CD4-positive, alpha-beta memory T cell (primary cell): ENCODE measurements at regions not wholly inside any gene's neighbourhood (a gene's known extent, or its start where the extent isn't known, plus 50 kb on each side); places are given as distances from the start of the nearest gene placed in this dataset.

Source experiments
- CTCF ChIA-PET: fragments of 350-600 bp; sonication (Branson Sonifier 250); formaldehyde crosslinking; loops from one replicate; lab custom pipeline; 2021; ENCODE audit warnings: inconsistent platforms; ENCODE audit not compliant: partially characterized antibody; lab: Charles Lee
- POLR2A ChIA-PET: fragments of 350-600 bp; sonication (Branson Sonifier 250); formaldehyde crosslinking; loops from one replicate; lab custom pipeline; 2021; ENCODE audit not compliant: partially characterized antibody; lab: Charles Lee
- DNase-seq, 5 donors: peaks; one replicate each; pipeline versions ENCODE4 v3.0.0 to v3.0.0-alpha.2; 2020 to 2022; ENCODE audit warnings: mixed read lengths in 1 of 5
- H3K27ac ChIP-seq: one replicate; pipeline ENCODE4 v1.7.0; 2013; ENCODE audit warnings: low read depth, low read length
- H3K27me3 ChIP-seq: 2 replicates; pipeline ENCODE4 v1.7.0; 2013; ENCODE audit warnings: mild to moderate bottlenecking, low read length, moderate library complexity; ENCODE audit not compliant: insufficient read depth
- H3K36me3 ChIP-seq: 2 replicates; pipeline ENCODE4 v1.7.0; 2013; ENCODE audit warnings: mild to moderate bottlenecking, low read length, moderate library complexity; ENCODE audit not compliant: insufficient read depth
- H3K4me1 ChIP-seq: 2 replicates; pipeline ENCODE4 v1.7.0; 2013; ENCODE audit warnings: mild to moderate bottlenecking, low read length, moderate library complexity; ENCODE audit not compliant: insufficient read depth
- H3K4me3 ChIP-seq, 2 donors: one replicate each; pipeline ENCODE4 v1.7.0; 2013; ENCODE audit warnings: low read length in 2 of 2, mild to moderate bottlenecking in 1 of 2
- H3K9me3 ChIP-seq, 2 donors: one replicate each; pipeline ENCODE4 v1.7.0; 2013; ENCODE audit warnings: low read length in 2 of 2, control low read depth in 1 of 2; ENCODE audit not compliant: control insufficient read depth in 1 of 2
- H3K27ac Mint-ChIP-seq, 7 donors: one replicate each; pipeline ENCODE4 v1.8.0; 2020 to 2021; ENCODE audit warnings: mixed read lengths in 7 of 7, mild to moderate bottlenecking in 6 of 7, inconsistent platforms in 3 of 7, moderate library complexity in 3 of 7
- H3K27me3 Mint-ChIP-seq, 2 donors: one replicate each; pipeline ENCODE4 v1.8.0; 2020 to 2021; ENCODE audit warnings: mixed read lengths in 2 of 2
- H3K36me3 Mint-ChIP-seq, 2 donors: one replicate each; pipeline ENCODE4 v1.8.0; 2020 to 2021; ENCODE audit warnings: mixed read lengths in 2 of 2, inconsistent platforms in 1 of 2, mild to moderate bottlenecking in 1 of 2
- H3K4me1 Mint-ChIP-seq, 4 donors: one replicate each; pipeline ENCODE4 v1.8.0; 2020 to 2021; ENCODE audit warnings: mixed read lengths in 4 of 4, mild to moderate bottlenecking in 1 of 4
- H3K4me3 Mint-ChIP-seq, 8 donors: one replicate each; pipeline ENCODE4 v1.8.0; 2020 to 2021; ENCODE audit warnings: mixed read lengths in 8 of 8, mild to moderate bottlenecking in 7 of 8, moderate library complexity in 6 of 8, inconsistent platforms in 3 of 8
- H3K9me3 Mint-ChIP-seq, 8 donors: one replicate each; pipeline ENCODE4 v1.8.0; 2020 to 2021; ENCODE audit warnings: mixed read lengths in 8 of 8, mild to moderate bottlenecking in 5 of 8, inconsistent platforms in 3 of 8, moderate library complexity in 1 of 8
- intact Hi-C: fragments of 100-400 bp; cut with micrococcal nuclease; formaldehyde crosslinking; loops from one replicate; pipeline ENCODE4 v1.15.1; 2023

DNA sequence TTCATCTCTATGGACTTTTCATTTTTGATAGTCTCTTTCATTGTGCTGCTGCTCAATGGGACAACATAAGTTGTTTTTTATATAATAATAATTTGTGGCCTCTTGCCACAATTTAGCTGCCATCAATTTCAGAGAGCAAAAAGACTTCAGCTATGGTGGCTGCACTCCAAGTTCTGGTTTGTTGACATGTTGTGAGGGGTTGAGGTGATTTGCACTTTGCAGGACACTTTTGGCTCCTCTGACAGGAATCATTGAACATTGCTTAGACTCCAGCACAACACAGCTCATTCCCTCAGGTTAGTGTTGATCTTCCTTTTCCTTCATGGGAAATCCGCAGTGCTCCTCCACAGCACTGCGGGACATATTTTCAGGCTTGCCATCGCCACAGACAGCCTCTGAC lies 725.4 kb upstream of the TSPY4 start:
- Histone ChIP-seq H3K4me1 (no peaks in the 10 kb centered on the region), H3K27me3 (no peaks in the 10 kb centered on the region), H3K9me3 (no peaks in the 10 kb centered on the region), H3K4me3 (no peak overlapping the region), H3K27ac (no peak overlapping the region), H3K36me3 (no peaks in the 10 kb centered on the region)
- H3K27me3 Mint-ChIP-seq: no peaks in the 10 kb centered on the region
- no peak overlapping the region for H3K27ac Mint-ChIP-seq
- CTCF ChIA-PET: no interaction called here
- H3K9me3 Mint-ChIP-seq: no peaks in the 10 kb centered on the region
- intact Hi-C loops: no loop called here
- H3K4me1 Mint-ChIP-seq: no peaks in the 10 kb centered on the region
- DNase-seq: no peak
- no peaks in the 10 kb centered on the region for H3K36me3 Mint-ChIP-seq
- POLR2A ChIA-PET: no interaction called here
- H3K4me3 Mint-ChIP-seq: no peak overlapping the region

DNA sequence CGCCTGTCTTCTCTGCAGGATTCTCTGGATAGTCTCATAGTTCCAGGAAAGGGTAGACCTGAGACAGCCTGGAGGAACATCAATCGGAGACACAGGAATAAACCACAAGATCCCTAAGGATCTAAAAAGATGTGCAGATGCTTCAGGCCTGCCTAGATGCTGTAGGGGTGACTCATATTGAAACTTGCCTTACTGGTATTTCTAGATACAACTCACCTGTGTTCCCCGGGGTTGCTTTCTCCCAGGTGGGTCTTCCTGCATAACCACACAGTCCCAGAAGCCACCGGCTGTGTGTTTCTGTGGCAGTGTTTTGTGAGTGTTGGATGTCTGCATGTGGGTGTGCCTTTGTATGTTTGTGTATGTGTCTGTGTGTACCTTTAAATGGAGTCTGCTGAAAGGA lies 719.0 kb upstream of the TSPY4 start:
- no peak overlapping the region for H3K27ac Mint-ChIP-seq
- DNase-seq: no peak

DNA sequence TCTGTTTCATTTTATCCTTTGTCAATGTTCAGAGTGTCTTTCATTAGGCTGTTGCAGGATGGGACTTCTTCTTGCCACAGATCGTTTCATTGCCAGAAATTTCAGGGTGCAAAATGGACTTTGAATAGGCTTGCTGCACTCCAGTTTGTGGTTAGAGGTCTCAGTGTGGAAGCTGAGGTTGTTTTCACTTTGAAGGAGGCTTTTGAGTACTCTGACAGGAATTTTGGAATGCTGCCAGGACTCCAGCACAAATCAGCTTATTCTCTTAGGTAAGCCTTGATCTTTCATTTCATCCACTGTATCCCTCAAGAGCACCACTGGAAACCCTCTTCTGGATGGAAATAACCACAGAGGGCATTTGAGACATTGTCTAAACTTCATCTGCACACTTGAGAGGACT lies 715.1 kb upstream of the TSPY4 start:
- ChIA-PET POLR2A (no interaction called here), CTCF (no interaction called here)
- no peak overlapping the region for H3K27ac ChIP-seq
- Mint-ChIP-seq H3K4me3 (no peak overlapping the region), H3K9me3 (no peaks in the 10 kb centered on the region), H3K36me3 (no peaks in the 10 kb centered on the region), H3K27me3 (no peaks in the 10 kb centered on the region), H3K4me1 (no peaks in the 10 kb centered on the region), H3K27ac (no peak overlapping the region)
- intact Hi-C loops: no loop called here
- no peak overlapping the region for H3K4me3 ChIP-seq
- no peaks in the 10 kb centered on the region for H3K36me3 ChIP-seq
- no peaks in the 10 kb centered on the region for H3K4me1 ChIP-seq
- no peaks in the 10 kb centered on the region for H3K27me3 ChIP-seq
- DNase-seq: no peak
- H3K9me3 ChIP-seq: no peaks in the 10 kb centered on the region

More for the DNA sequence above, 719.0 kb upstream of the TSPY4 start:
- no peaks in the 10 kb centered on the region for H3K27me3 Mint-ChIP-seq
- H3K4me1 Mint-ChIP-seq: no peaks in the 10 kb centered on the region
- no peaks in the 10 kb centered on the region for H3K27me3 ChIP-seq
- H3K4me3 ChIP-seq: no peak overlapping the region
- H3K36me3 ChIP-seq: no peaks in the 10 kb centered on the region
- ChIA-PET CTCF (no interaction called here), POLR2A (no interaction called here)
- H3K27ac ChIP-seq: no peak overlapping the region
- H3K36me3 Mint-ChIP-seq: no peaks in the 10 kb centered on the region
- no peak overlapping the region for H3K4me3 Mint-ChIP-seq
- H3K9me3 Mint-ChIP-seq: no peaks in the 10 kb centered on the region
- H3K4me1 ChIP-seq: no peaks in the 10 kb centered on the region
- no peaks in the 10 kb centered on the region for H3K9me3 ChIP-seq
- intact Hi-C loops: no loop called here

DNA sequence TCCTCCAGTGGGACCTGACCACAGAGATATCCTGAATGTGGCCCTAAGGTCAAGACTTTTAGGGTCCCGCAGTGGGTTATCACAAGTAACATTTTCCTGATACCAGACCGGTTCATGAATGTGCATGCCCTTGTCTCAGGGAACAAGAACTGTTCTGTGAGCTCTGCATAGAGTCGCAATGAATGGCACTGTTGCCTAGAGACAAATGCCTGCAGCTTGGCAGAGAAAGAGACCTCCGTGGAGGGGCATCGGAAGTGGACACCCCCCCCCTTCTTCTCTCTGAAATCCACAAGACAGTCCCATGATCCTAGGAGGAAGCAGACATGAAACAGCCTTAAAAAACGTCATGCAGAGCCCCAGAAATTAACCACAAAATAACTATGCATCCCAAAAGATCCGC lies 714.4 kb upstream of the TSPY4 start:
- ChIA-PET POLR2A (no interaction called here), CTCF (no interaction called here)
- H3K27ac ChIP-seq: no peak overlapping the region
- no peaks in the 10 kb centered on the region for H3K4me1 ChIP-seq
- no peak overlapping the region for H3K27ac Mint-ChIP-seq
- no peak overlapping the region for H3K4me3 ChIP-seq
- H3K27me3 Mint-ChIP-seq: no peaks in the 10 kb centered on the region
- H3K9me3 Mint-ChIP-seq: no peaks in the 10 kb centered on the region
- no peaks in the 10 kb centered on the region for H3K4me1 Mint-ChIP-seq
- H3K4me3 Mint-ChIP-seq: no peak overlapping the region
- no peak for DNase-seq
- H3K27me3 ChIP-seq: no peaks in the 10 kb centered on the region
- H3K36me3 Mint-ChIP-seq: no peaks in the 10 kb centered on the region
- H3K36me3 ChIP-seq: no peaks in the 10 kb centered on the region
- H3K9me3 ChIP-seq: no peaks in the 10 kb centered on the region
- intact Hi-C loops: no loop called here

DNA sequence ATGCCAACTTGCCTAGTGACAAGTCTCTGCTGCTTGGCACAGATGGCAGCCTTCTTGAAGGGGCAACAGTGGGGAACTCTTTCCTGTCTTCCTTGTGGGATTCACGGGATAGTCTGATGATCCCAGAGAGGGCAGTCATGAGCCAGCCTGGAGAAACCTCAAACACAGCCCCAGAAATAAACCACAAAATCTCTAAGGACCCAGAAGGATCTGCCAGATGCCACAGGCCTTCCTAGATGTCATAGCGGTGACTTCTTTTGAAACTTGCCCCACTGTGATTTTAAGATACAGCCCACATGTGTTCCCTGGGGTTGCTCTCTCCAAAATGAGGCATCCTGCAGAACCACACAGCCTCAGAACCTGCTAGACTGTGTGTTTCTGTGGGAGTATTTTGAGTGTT lies 707.6 kb upstream of the TSPY4 start:
- Histone ChIP-seq H3K4me1 (no peaks in the 10 kb centered on the region), H3K9me3 (no peaks in the 10 kb centered on the region), H3K36me3 (no peaks in the 10 kb centered on the region), H3K27me3 (no peaks in the 10 kb centered on the region), H3K4me3 (no peak overlapping the region), H3K27ac (no peak overlapping the region)
- H3K4me1 Mint-ChIP-seq: no peaks in the 10 kb centered on the region
- H3K9me3 Mint-ChIP-seq: no peaks in the 10 kb centered on the region
- intact Hi-C loops: no loop called here
- H3K36me3 Mint-ChIP-seq: no peaks in the 10 kb centered on the region
- DNase-seq: no peak
- H3K4me3 Mint-ChIP-seq: no peak overlapping the region
- POLR2A ChIA-PET: no interaction called here
- H3K27me3 Mint-ChIP-seq: no peaks in the 10 kb centered on the region
- CTCF ChIA-PET: no interaction called here
- H3K27ac Mint-ChIP-seq: no peak overlapping the region

DNA sequence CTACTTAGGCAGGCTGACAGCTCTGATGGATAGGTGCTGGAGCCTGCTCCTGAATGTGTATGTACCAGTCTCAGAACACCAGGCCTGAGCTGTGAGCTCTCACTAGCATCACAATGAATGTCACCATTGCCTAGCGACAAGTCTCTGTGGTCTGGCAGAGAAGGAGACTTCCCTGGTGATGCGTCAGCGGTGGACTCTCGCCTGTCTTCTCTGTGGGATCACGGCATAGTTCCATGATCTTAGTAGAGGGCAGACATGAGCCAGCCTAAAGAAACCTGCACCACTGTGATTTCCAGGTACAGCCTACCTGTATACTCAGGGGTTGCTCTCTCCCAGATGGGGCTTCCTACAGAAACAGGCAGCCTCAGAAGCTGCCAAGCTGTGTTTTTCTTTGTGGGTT lies 699.2 kb upstream of the TSPY4 start:
- H3K36me3 ChIP-seq: no peaks in the 10 kb centered on the region
- intact Hi-C loops: no loop called here
- CTCF ChIA-PET: no interaction called here
- Mint-ChIP-seq H3K36me3 (no peaks in the 10 kb centered on the region), H3K27me3 (no peaks in the 10 kb centered on the region), H3K4me3 (no peak overlapping the region), H3K9me3 (no peaks in the 10 kb centered on the region), H3K4me1 (no peaks in the 10 kb centered on the region), H3K27ac (no peak overlapping the region)
- H3K4me1 ChIP-seq: no peaks in the 10 kb centered on the region
- H3K9me3 ChIP-seq: no peaks in the 10 kb centered on the region
- no peak for DNase-seq
- no peak overlapping the region for H3K27ac ChIP-seq
- no peak overlapping the region for H3K4me3 ChIP-seq
- no peaks in the 10 kb centered on the region for H3K27me3 ChIP-seq
- POLR2A ChIA-PET: no interaction called here

DNA sequence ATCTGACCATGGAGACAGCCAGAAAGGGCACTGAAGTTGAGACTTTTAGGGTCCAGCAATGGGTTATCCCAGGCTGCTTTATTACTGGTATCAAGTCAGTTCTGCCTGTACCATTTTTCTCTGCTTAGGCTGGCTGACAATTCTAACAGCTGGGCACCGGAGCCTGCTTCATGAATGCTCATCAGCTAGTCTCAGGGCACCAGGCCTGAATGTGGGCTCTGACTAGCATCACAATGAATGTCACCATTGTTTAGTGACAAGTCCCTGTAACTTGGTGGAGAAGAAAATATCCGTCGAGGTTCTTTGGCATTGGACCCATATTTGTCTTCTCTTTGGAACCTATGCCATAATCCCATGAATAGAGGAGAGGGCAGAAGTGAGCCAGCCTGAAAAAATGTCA lies 692.3 kb upstream of the TSPY4 start:
- Histone ChIP-seq H3K27ac (no peak overlapping the region), H3K36me3 (no peaks in the 10 kb centered on the region), H3K9me3 (no peaks in the 10 kb centered on the region), H3K4me1 (no peaks in the 10 kb centered on the region), H3K27me3 (no peaks in the 10 kb centered on the region), H3K4me3 (no peak overlapping the region)
- H3K27ac Mint-ChIP-seq: no peak overlapping the region
- H3K4me3 Mint-ChIP-seq: no peak overlapping the region
- ChIA-PET CTCF (no interaction called here), POLR2A (no interaction called here)
- H3K4me1 Mint-ChIP-seq: no peaks in the 10 kb centered on the region
- no peaks in the 10 kb centered on the region for H3K9me3 Mint-ChIP-seq
- no peaks in the 10 kb centered on the region for H3K36me3 Mint-ChIP-seq
- H3K27me3 Mint-ChIP-seq: no peaks in the 10 kb centered on the region
- no peak for DNase-seq
- intact Hi-C loops: no loop called here

DNA sequence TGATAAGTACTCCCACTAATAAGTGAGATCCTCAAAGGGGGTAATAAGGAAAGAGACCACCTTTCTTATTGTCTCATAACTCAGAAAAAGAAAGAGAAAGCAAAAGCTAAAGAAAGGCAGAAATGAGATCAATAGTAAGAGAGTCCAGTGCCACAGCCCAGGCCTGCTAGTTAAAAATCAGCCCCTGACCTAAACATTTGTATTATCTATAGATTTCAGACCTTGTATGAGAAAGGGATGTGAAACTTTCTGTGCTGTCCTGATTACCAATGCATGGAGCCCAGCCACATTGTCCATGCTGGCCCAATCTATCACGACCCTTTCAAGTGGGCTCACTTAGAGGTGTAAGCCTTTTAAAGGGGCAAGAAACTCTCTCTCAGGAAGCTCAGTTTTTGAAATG lies 684.8 kb upstream of the TSPY4 start:
- no peak overlapping the region for H3K4me3 Mint-ChIP-seq
- no peaks in the 10 kb centered on the region for H3K9me3 Mint-ChIP-seq
- intact Hi-C loops: no loop called here
- no peak for DNase-seq
- CTCF ChIA-PET: no interaction called here
- Histone ChIP-seq H3K9me3 (no peaks in the 10 kb centered on the region), H3K4me1 (no peaks in the 10 kb centered on the region), H3K27ac (no peak overlapping the region), H3K36me3 (no peaks in the 10 kb centered on the region), H3K27me3 (no peaks in the 10 kb centered on the region), H3K4me3 (no peak overlapping the region)
- H3K27ac Mint-ChIP-seq: no peak overlapping the region
- no peaks in the 10 kb centered on the region for H3K4me1 Mint-ChIP-seq
- H3K36me3 Mint-ChIP-seq: no peaks in the 10 kb centered on the region
- H3K27me3 Mint-ChIP-seq: no peaks in the 10 kb centered on the region
- POLR2A ChIA-PET: no interaction called here
